Panc1 (cell line): ENCODE measurements at regions not wholly inside any gene's neighbourhood (a gene's known extent, or its start where the extent isn't known, plus 50 kb on each side); places are given as distances from the start of the nearest gene placed in this dataset.

Experiments used
- ATAC-seq: fragments of 200-7000 bp; cut with Tn5 transposase; 2 replicates; pipeline ENCODE4 v1.9.1; 2020; ENCODE audit warnings: mild to moderate bottlenecking, moderate library complexity
- BruUV-seq: library from RNA; stranded (reverse); fragments of 400-500 nt; replicated peaks from 2 replicates; lab custom pipeline; 2021; lab: Mats Ljungman, UMichigan
- CTCF ChIA-PET: fragments of 300-600 bp; sonication (Branson Sonifier 250); formaldehyde crosslinking; loops from one replicate; lab custom pipeline; 2022; ENCODE audit warnings: antibody characterized with exemption; lab: Charles Lee
- POLR2A ChIA-PET: fragments of 300-600 bp; sonication (Branson Sonifier 250); formaldehyde crosslinking; loops from one replicate; lab custom pipeline; 2022; ENCODE audit warnings: antibody characterized with exemption; lab: Charles Lee
- DNase-seq: peaks from one replicate; pipeline ENCODE4 v3.0.0-alpha.2; 2010; ENCODE audit warnings: low read depth, low spot score
- H3K27ac ChIP-seq: 2 replicates; pipeline ENCODE4 v1.5.1; 2011; ENCODE audit warnings: mild to moderate bottlenecking, low read length, inconsistent platforms
- H3K27me3 ChIP-seq: fragments of 200-500 bp; sonication (Bioruptor generic); 2 replicates; pipeline ENCODE4 v1.6.0; 2014; ENCODE audit warnings: low read length, inconsistent platforms; ENCODE audit not compliant: control insufficient read depth, insufficient read depth
- H3K36me3 ChIP-seq: fragments of 200-500 bp; sonication (Bioruptor generic); 2 replicates; pipeline ENCODE4 v1.5.1; 2014; ENCODE audit warnings: inconsistent platforms, mild to moderate bottlenecking, low read length, moderate library complexity; ENCODE audit not compliant: control insufficient read depth, insufficient read depth
- H3K4me1 ChIP-seq: 2 replicates; pipeline ENCODE4 v1.5.1; 2011; ENCODE audit warnings: inconsistent platforms, mild to moderate bottlenecking, low read length, moderate library complexity; ENCODE audit not compliant: control insufficient read depth, insufficient read depth
- H3K4me3 ChIP-seq, 2 experiments: 2 replicates each; pipeline ENCODE4 v1.5.1; 2011 to 2012; ENCODE audit warnings: low read depth in 2 of 2, low read length in 2 of 2, mild to moderate bottlenecking in 2 of 2, inconsistent platforms in 1 of 2, moderate library complexity in 1 of 2
- H3K9me3 ChIP-seq: fragments of 200-500 bp; sonication (Bioruptor generic); 2 replicates; pipeline ENCODE4 v1.5.1; 2014; ENCODE audit warnings: low read depth, mild to moderate bottlenecking, inconsistent platforms, low read length, moderate library complexity; ENCODE audit not compliant: control insufficient read depth, insufficient read depth
- CTCF ChIP-seq: fragments of 450-650 bp; IDR thresholded peaks from 2 replicates; pipeline ENCODE4 v1.5.1; 2017; ENCODE audit warnings: mild to moderate bottlenecking
- POLR2AphosphoS5 ChIP-seq: IDR thresholded peaks from 2 replicates; pipeline ENCODE4 v1.6.1; 2012; ENCODE audit warnings: mild to moderate bottlenecking, low read depth, low read length, moderate library complexity
- REST ChIP-seq, 2 experiments: IDR thresholded peaks; 2 replicates each; pipeline ENCODE4 v1.6.1; 2011 to 2012; ENCODE audit warnings: low read depth in 2 of 2, control low read depth in 1 of 2, low read length in 1 of 2, mild to moderate bottlenecking in 1 of 2, moderate library complexity in 1 of 2; ENCODE audit not compliant: insufficient read depth in 1 of 2
- SIN3A ChIP-seq: IDR thresholded peaks from 2 replicates; pipeline ENCODE4 v1.6.1; 2012; ENCODE audit warnings: low read depth, mild to moderate bottlenecking, low read length, moderate library complexity, borderline replicate concordance; ENCODE audit not compliant: insufficient read depth
- TCF7L2 ChIP-seq: IDR thresholded peaks from 2 replicates; pipeline ENCODE4 v1.6.1; 2011; ENCODE audit warnings: mild to moderate bottlenecking, low read depth, low read length, inconsistent platforms
- in situ Hi-C: cut with HindIII; loops from 2 replicates; pipeline ENCODE4 v1.10.0; 2016; ENCODE audit warnings: low sequenced_read_pairs, low pct_unique_long_range_greater_than_20kb
- intact Hi-C: fragments of 100-400 bp; cut with micrococcal nuclease; formaldehyde crosslinking; loops from one replicate; pipeline ENCODE4 v1.10.0; 2022; ENCODE audit not compliant: unreplicated experiment

DNA sequence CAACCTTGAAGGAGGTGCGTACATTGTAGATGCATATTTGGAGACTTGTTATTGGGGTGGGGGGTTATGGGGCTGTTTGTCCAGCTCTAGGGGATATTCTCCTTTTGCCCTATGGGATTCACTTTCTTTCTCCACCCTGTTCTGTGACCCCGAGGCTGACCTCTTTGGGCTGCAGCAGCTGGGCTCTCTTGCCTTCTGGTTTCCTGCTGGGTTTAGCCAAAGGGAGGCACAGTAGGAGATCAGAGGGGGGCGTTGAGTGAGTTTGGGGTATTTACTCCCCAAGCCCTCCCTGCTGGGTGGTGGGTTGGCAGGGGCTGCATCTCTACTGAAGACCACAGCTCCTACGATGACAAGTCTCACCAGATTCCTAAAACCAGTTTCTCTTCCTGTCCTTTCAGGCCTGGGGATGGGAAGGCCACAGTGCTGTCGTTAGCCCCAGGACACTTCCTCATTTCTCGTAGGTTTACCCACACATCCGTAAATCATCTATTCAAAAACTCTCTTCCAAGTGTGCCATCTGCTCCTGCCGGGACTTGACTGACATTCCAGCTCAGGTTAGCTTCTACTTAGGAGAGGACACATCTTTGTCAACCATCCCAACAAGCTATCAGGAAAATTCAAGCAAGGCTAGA lies 127.1 kb downstream of the TMEM30B start:
- ATAC-seq = no peak
- ChIA-PET CTCF (no interaction called here), POLR2A (no interaction called here)
- no peaks in the 10 kb centered on the region for H3K27me3 ChIP-seq
- no peaks in the 10 kb centered on the region for H3K9me3 ChIP-seq
- BruUV-seq = no TSS peak
- H3K27ac ChIP-seq = no peak overlapping the region
- H3K36me3 ChIP-seq = no peaks in the 10 kb centered on the region
- in situ Hi-C loops = no loop called here
- intact Hi-C loops = no loop called here
- H3K4me1 ChIP-seq = no peaks in the 10 kb centered on the region
- DNase-seq = no peak
- no peak overlapping the region for H3K4me3 ChIP-seq
- TF ChIP-seq TCF7L2 = no peak
- no peak for TF ChIP-seq POLR2AphosphoS5

- DNase-seq (no peak), ATAC-seq (no peak)
- Histone ChIP-seq H3K4me1 (no peaks in the 10 kb centered on the region), H3K27ac (no peak overlapping the region), H3K4me3 (no peak overlapping the region), H3K27me3 (no peaks in the 10 kb centered on the region), H3K36me3 (no peaks in the 10 kb centered on the region), H3K9me3 (no peaks in the 10 kb centered on the region)
- in situ Hi-C loops = no loop called here
- intact Hi-C loops = no loop called here
- ChIA-PET POLR2A (no interaction called here), CTCF (no interaction called here)
- TF ChIP-seq SIN3A (no peak), REST (IDR thresholded peaks at IDR 0.05; ENCODE audit: insufficient read depth in 1 of 2, low read depth in 2 of 2, low read length in 1 of 2) (no peak), POLR2AphosphoS5 (no peak), CTCF (no peak), TCF7L2 (no peak)
- no TSS peak for BruUV-seq
Measured at GRCh38 chr14:61153431-61153830, 127.7 kb downstream of the TMEM30B start.

DNA sequence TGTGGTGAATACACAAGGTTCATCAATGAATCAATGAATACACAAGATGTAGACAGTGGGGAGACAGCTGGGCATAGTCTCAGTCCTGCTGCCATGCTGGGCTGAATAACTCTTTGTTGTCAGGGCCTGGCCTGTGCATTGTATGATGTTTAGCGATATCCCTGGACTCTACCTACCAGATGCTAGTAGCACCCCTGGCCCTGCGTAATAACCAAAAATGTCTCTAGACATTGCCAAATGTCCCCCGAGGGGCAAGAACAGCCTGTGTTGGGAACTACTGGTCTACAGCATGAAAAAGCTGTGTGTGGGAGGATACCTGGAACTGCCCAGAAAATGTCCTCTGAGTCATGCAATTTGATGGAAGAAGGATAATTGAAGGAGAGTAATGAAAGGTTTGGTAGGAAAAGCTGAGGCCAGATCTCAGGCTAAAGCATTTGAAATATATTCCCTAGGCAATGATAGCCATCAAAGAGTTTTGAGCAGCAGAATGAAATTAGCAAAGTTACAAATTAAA lies 128.2 kb downstream of the TMEM30B start:
- no peaks in the 10 kb centered on the region for H3K36me3 ChIP-seq
- POLR2A ChIA-PET = no interaction called here
- ATAC-seq (no peak), DNase-seq (no peak)
- H3K4me1 ChIP-seq = no peaks in the 10 kb centered on the region
- TF ChIP-seq POLR2AphosphoS5 = no peak
- no peak for TF ChIP-seq CTCF
- TF ChIP-seq SIN3A = no peak
- TF ChIP-seq REST (IDR thresholded peaks at IDR 0.05; ENCODE audit: insufficient read depth in 1 of 2, low read depth in 2 of 2, low read length in 1 of 2) = no peak
- no peak for TF ChIP-seq TCF7L2
- in situ Hi-C loops (no loop called here), intact Hi-C loops (no loop called here)
- no TSS peak for BruUV-seq
- H3K4me3 ChIP-seq = no peak overlapping the region
- no peak overlapping the region for H3K27ac ChIP-seq
- no peaks in the 10 kb centered on the region for H3K9me3 ChIP-seq
- CTCF ChIA-PET = no interaction called here
- H3K27me3 ChIP-seq = no peaks in the 10 kb centered on the region
